Type B pancreatic cell (in vitro differentiated cells): ENCODE measurements at regions not wholly inside any gene's neighbourhood (a gene's known extent, or its start where the extent isn't known, plus 50 kb on each side); places are given as distances from the start of the nearest gene placed in this dataset.

Source experiments
- DNase-seq: peaks from one replicate; pipeline ENCODE4 v3.0.0; 2021; ENCODE audit warnings: mixed read lengths; ENCODE audit not compliant: unreplicated experiment; ENCODE audit errors: extremely low spot score
- H3K27ac Mint-ChIP-seq: 2 replicates; pipeline ENCODE4 v1.8.0; 2021; ENCODE audit warnings: mild to moderate bottlenecking, mixed read lengths
- H3K27me3 Mint-ChIP-seq: 2 replicates; pipeline ENCODE4 v1.8.0; 2021; ENCODE audit warnings: mixed read lengths
- H3K36me3 Mint-ChIP-seq: 2 replicates; pipeline ENCODE4 v1.8.0; 2021; ENCODE audit warnings: mixed read lengths
- H3K4me1 Mint-ChIP-seq: one replicate; pipeline ENCODE4 v1.8.0; 2021; ENCODE audit warnings: mixed read lengths; ENCODE audit not compliant: unreplicated experiment
- H3K4me3 Mint-ChIP-seq: 2 replicates; pipeline ENCODE4 v1.8.0; 2021; ENCODE audit warnings: mild to moderate bottlenecking, mixed read lengths
- H3K9me3 Mint-ChIP-seq: 2 replicates; pipeline ENCODE4 v1.8.0; 2021; ENCODE audit warnings: mixed read lengths
- TF ChIP-seq, protein P1 (sequence below): fragments of 200-600 bp; sonication (generic); conservative IDR thresholded peaks from 2 replicates; pipeline ENCODE4 v1.5.0; 2021; ENCODE audit warnings: antibody characterized with exemption, mild to moderate bottlenecking

DNA sequence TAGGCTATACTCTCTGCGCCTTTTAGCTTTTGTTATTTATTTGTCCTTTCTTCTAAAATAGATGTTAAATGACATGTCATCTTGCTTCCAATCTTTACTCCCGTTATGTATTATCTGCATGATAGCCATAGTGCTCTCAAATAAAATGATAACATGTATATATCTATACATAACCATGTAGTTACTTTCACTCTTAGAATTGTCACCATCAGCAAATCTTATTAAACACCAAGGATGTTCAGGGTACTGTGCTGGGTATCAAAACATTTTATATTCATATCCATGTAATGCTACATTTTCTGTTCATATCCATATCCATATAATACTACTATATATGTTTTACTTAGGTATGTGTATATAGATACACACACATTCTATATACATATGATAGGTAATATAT, 176.4 kb upstream of the CHST9 start:
- H3K27me3 Mint-ChIP-seq = no peaks in the 10 kb centered on the region
- peaks cover under 1% of the 10 kb centered on the region for H3K9me3 Mint-ChIP-seq
- DNase-seq = no peak
- TF ChIP-seq, protein P1, sequence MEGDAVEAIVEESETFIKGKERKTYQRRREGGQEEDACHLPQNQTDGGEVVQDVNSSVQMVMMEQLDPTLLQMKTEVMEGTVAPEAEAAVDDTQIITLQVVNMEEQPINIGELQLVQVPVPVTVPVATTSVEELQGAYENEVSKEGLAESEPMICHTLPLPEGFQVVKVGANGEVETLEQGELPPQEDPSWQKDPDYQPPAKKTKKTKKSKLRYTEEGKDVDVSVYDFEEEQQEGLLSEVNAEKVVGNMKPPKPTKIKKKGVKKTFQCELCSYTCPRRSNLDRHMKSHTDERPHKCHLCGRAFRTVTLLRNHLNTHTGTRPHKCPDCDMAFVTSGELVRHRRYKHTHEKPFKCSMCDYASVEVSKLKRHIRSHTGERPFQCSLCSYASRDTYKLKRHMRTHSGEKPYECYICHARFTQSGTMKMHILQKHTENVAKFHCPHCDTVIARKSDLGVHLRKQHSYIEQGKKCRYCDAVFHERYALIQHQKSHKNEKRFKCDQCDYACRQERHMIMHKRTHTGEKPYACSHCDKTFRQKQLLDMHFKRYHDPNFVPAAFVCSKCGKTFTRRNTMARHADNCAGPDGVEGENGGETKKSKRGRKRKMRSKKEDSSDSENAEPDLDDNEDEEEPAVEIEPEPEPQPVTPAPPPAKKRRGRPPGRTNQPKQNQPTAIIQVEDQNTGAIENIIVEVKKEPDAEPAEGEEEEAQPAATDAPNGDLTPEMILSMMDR = no peak
- H3K4me3 Mint-ChIP-seq = no peak overlapping the region
- no peaks in the 10 kb centered on the region for H3K36me3 Mint-ChIP-seq
- H3K4me1 Mint-ChIP-seq = peaks cover 5% of the 10 kb centered on the region
- no peak overlapping the region for H3K27ac Mint-ChIP-seq

DNA sequence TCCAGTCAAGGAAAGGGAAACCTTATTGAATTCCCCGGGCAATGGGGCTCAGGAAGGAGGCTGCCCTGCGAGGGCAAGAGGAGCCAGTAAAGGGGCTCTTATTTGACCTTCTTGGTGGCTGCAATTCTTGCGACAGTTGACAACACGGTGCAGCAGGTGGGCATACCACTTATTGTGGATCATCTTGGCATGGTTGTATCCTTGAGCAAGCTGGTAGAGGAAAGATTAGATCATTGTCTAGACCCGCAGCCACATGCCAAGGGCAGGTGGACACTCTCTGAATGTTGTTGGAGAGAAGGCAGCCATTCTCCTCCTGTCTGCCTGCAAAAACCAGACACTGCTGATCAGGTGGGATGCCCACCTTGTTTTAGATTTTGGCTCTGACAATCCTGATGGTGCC, 170.2 kb upstream of the CHST9 start:
- H3K36me3 Mint-ChIP-seq = no peaks in the 10 kb centered on the region
- H3K9me3 Mint-ChIP-seq = no peaks in the 10 kb centered on the region
- no peak overlapping the region for H3K27ac Mint-ChIP-seq
- no peaks in the 10 kb centered on the region for H3K27me3 Mint-ChIP-seq
- no peak overlapping the region for H3K4me3 Mint-ChIP-seq
- DNase-seq = no peak
- TF ChIP-seq, protein P1 = no peak
- H3K4me1 Mint-ChIP-seq = no peaks in the 10 kb centered on the region

DNA sequence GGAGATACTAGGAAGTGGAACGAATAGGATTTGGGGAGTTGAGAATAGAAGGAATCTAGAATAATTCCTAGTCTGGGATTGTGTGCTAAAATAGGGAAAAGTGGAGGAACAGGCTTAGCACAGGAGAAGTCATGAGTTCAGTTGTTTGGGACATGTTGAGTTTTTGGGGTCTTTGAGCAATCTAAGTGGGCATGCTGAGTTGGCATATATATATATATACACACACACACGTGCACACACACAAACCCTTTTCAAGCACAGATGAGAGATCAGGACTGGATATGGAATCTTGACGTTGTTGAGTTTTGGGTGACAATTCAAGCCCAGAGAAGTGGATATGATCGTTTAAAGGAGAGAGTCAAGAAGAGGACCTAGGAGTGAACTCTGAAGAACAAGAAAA, 168.2 kb upstream of the CHST9 start:
- H3K9me3 Mint-ChIP-seq = no peaks in the 10 kb centered on the region
- DNase-seq = no peak
- no peak overlapping the region for H3K27ac Mint-ChIP-seq
- no peaks in the 10 kb centered on the region for H3K36me3 Mint-ChIP-seq
- no peak overlapping the region for H3K4me3 Mint-ChIP-seq
- H3K4me1 Mint-ChIP-seq = no peaks in the 10 kb centered on the region
- H3K27me3 Mint-ChIP-seq = no peaks in the 10 kb centered on the region
- TF ChIP-seq, protein P1 = no peak

DNA sequence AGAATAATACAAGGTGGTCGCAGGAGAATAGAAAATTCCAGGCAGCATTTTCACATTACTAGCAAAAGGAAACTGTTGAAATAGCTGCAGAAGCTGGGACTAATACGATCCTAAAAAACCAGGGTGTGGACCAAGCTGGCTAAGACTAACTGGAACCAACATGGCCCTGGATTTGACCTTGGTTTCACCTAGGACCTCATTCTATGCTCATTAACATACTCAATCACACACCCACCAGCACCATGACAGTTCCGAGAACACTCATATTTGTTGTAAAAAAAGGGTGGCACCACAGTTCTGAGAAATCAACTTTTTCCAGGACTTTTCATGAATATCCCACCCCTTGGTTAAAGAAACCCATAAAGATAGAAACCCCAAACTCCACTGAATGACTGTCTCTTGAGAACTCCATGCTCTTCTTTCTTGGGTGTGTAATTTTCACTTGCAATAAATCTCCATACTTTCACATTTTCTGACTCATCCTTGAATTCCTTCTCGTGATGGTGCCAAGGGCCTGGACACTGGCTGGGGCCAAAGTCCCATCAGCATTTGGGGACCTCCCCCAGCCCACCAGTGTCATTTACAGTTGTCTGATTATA, 164.3 kb upstream of the CHST9 start:
- H3K4me1 Mint-ChIP-seq = no peaks in the 10 kb centered on the region
- H3K36me3 Mint-ChIP-seq = no peaks in the 10 kb centered on the region
- TF ChIP-seq, protein P1 = no peak
- H3K27ac Mint-ChIP-seq = no peak overlapping the region
- H3K27me3 Mint-ChIP-seq = no peaks in the 10 kb centered on the region
- no peak overlapping the region for H3K4me3 Mint-ChIP-seq
- no peak for DNase-seq
- H3K9me3 Mint-ChIP-seq = no peaks in the 10 kb centered on the region

DNA sequence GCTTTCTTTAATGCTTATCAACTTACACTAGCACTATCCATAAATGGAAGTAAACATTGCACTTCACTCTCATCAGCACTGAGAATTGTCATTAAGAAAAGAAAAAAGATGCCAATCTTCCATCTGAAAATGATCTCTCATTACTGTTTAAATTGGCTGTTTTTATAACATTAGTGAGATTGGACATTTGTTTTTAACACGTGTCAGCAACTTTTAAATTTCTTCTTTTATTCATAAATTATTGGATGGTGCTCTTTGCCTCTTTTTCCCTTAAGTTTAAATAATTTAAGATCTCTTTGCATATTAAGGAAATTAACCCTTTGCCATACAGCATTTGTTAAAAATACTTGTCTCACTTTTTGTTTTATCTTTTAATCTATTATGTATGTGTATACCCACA, 146.5 kb upstream of the CHST9 start:
- Mint-ChIP-seq H3K27ac (no peak overlapping the region), H3K4me1 (no peaks in the 10 kb centered on the region), H3K4me3 (no peak overlapping the region), H3K9me3 (no peaks in the 10 kb centered on the region), H3K27me3 (no peaks in the 10 kb centered on the region), H3K36me3 (no peaks in the 10 kb centered on the region)
- TF ChIP-seq, protein P1 = no peak
- DNase-seq = no peak

DNA sequence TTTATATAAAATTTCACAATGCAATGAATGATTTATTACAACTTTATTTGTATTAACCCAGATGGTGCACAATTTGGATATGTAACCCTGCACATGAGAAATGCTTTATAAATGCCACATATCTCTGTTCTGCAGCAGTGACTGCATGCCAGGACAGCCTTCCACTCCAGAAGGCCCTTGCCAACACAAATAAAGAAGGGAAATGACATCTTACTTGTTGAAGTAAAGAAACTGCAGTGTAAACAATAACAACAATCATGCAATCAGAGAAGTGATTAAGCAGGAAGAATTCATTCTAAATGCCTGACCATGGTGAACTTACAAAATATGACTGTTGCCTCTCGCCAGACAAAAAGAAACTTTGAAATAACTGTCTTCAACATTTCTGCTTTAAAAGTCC, 129.9 kb upstream of the CHST9 start:
- Mint-ChIP-seq H3K4me3 (no peak overlapping the region), H3K36me3 (no peaks in the 10 kb centered on the region), H3K27ac (no peak overlapping the region), H3K27me3 (no peaks in the 10 kb centered on the region), H3K4me1 (no peaks in the 10 kb centered on the region), H3K9me3 (no peaks in the 10 kb centered on the region)
- TF ChIP-seq, protein P1 = no peak
- DNase-seq = no peak
